DMS153 treated with DMSO at 0.1 percent for 48 hours (cell line): ENCODE measurements at regions not wholly inside any gene's neighbourhood (a gene's known extent, or its start where the extent isn't known, plus 50 kb on each side); places are given as distances from the start of the nearest gene placed in this dataset.
"Not testable (repeated sequence)": the region's sequence is repeated elsewhere in the genome, so short reads cannot be mapped to it uniquely, and the experiment has no call there.

Source experiments
- DNase-seq: peaks from one replicate; lab custom pipeline; 2025; ENCODE audit not compliant: unreplicated experiment; lab: John Stamatoyannopoulos, UW

DNA sequence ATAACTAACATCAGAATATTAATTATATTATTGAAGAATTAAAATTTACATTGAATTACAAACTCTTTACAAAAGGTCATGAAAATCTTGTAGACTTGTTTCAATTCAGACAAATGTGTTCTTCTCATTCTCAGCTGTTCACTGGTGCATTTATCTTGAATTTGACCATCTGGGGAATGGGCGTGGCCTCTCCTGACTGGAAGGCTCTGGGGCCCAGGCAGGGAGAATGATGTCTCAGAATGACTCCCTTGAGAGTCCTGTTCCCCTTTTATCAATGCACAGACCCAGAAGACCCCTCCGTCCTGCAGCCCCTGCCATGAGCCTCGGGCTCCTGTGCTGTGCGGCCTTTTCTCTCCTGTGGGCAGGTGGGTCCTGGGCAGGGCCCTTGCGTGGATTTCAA is 242.2 kb upstream of the PRSS1 start:
- not testable (repeated sequence) for DNase-seq

DNA sequence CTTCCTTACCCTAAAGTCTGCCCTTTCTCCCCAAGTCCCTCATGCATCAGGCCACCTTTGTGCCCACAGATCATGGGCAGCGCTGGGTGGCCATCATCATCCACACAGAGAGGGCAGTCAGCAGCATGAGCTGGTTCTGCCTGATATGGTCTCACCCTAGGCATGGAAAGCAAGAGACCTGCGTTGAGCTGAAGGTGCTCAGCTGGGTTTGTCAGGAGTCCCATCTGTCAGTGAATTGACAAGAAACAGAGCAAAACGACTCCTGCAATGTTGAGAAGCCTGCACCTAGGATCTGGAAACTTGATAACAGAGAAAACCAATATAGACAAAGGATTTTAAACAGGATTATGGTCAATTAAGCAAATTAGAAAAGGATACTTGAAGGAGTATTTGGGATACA is 242.7 kb upstream of the PRSS1 start:
- no peak for DNase-seq

DNA sequence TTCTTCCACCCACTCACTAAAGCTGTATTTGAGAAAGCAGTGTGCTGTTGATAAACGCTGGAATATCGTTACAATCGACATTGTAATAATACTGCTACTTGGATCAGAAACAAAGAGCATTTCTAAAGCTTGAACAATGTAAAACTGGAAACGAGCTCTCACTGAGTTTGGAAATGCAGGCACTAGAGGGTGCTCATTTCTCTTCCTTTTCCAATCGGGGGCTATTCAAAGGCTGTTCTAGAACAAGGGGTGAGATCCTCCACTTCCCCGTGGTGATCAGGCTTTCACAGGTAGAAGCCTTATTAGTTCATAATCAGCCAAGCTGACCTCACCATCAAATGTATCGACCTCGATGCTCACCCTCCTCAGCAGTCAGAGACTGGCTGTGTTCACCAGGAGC is 245.3 kb upstream of the PRSS1 start:
- not testable (repeated sequence) for DNase-seq

DNA sequence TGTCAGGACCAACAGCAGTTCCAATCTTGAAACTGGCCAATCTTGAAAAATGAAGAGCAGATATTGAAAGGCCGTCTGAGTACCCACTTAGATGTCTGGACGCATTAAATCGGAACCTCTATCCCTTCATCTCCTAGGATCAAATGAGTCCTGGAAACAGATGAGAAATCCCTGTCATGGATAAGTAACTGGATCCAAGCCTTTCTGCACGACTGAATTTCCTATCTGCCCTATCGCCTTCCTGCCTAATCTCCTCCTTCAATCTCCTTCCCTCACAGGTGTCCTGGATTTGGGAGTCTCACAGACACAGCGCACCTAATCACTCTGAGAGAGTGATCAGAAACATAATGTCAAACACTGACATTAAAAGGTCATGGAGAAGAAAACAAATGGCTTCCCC is 245.2 kb upstream of the PRSS58 start:
- no peak for DNase-seq

DNA sequence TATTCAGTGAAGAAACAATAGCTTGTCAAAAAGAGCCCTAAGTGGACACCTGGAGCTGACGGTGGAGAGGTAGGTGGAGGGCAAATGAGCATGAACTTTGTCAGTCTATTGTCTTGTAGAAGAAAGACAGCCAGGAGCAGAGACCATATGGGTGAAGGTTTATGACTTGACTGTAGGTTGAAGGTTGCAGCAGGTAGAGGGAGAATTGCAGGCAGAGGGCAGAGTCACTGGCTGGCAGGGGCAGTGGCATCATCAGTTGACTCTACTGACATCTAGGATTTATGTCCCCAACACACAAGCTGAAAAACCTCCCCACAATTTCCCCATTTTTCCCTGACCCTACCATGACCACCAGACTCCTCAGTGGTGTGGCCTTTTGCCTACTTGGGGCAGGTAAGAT is 243.6 kb upstream of the PRSS58 start:
- no peak for DNase-seq

DNA sequence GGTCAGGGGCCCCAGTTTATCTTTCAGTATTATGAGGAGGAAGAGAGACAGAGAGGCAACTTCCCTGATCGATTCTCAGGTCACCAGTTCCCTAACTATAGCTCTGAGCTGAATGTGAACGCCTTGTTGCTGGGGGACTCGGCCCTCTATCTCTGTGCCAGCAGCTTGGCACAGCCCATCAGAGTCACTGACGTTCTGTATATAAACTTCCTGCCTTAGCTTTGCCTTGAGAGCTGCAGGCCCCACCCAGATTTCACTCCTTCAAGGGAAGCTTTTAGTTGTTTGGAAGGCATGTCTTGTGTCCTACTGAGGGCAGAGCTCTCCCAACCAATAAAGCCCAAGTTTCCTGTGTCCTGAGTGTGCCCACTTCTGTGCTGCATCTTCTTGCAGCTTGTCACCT is 242.5 kb upstream of the PRSS58 start:
- DNase-seq: no peak

DNA sequence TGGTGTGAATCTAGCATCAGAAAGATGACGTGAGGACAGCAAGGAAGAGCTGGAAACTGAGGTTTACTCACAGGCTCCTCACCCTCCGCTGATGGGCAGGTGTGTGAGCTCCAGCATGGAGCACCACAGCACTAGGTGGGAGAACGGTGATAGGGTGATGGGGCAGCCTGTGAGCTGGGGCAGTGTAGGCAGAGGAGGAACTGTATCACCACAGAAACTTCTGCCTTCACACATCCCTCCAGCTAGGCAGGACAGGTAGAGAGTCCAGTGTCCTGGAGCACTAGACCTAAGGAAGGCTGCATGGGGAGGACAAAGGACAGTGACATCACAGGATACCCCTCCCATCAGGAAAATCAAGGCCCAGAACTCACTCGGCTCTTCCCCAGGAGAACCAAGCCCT is 241.8 kb upstream of the PRSS58 start:
- no peak for DNase-seq

DNA sequence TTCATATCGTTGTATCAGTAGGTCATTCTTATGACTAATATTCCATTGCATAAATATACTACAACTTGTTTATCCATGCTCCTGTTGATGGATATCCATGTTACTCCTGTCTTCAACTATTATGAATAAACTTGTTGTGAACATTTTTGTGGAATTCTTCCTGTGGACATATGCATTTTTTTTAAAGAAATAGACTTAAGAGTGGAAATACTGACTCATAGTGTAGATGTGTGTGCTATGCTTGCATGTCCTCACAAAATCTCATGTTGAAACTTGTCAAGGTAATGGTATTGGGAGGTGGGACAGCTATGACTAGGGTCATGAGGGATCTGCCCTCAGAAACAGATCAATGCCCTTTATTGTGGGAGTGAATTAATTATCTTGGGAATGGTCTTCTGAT is 240.5 kb upstream of the PRSS58 start:
- DNase-seq: no peak

DNA sequence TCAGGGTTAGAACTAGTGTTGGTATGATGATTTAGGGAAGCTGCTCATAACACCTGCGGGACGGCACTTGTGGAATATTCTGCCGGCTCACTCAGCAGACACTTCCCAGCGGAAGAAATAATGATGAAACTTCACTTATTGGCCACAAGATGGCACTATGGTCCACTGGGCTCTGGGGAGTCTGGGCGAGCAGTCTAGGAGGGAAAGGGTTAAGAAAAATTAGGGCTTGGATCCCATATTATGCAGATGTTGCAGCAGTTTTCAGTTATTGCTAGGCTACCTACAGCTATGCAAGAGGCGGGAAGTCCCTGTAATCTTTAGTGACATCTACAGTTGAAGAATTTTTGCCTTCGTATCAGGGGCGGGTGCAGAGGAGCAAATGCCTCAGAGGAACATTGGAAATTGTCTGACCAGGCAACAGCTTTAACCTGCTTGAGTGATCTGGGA is 238.7 kb upstream of the PRSS58 start:
- DNase-seq: peak; percentile 2

DNA sequence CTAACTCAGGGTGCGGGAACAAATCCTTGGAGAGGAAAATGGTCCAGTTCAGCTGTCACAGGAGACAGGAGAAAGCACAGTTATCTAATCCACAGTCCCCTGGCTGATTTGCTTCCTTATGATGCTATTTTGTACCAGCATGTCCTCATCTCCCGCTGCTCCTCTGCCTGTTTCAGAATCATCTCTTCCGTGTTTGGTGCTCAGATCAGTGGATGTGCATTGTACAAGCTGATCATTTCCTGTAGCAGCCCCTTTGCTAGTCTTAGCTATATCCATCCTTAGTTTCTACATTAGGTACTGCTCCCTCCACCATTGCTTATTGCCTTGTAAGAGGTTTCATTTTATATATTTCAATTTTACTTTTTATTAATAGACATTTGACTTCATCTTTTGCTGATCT is 238.0 kb upstream of the PRSS58 start:
- not testable (repeated sequence) for DNase-seq

DNA sequence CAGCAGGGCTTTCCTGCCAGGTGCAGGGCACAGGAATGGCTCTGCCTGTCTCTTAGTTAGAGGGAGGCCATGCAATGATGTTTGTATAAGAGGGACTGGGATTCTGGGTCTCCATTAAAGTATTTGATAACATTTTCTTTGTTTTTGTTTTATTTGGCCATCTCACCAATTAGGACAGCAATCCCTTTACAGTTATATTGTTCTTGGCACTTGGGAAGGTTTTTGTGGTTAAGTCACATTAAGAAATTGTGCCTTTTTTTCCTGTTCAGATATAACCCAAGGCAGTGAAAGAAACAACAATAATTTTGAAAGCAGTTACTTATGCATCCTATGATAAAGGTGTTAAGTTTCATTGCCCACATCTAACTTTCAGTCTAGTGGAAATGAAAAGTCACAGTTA is 237.4 kb upstream of the PRSS58 start:
- not testable (repeated sequence) for DNase-seq

DNA sequence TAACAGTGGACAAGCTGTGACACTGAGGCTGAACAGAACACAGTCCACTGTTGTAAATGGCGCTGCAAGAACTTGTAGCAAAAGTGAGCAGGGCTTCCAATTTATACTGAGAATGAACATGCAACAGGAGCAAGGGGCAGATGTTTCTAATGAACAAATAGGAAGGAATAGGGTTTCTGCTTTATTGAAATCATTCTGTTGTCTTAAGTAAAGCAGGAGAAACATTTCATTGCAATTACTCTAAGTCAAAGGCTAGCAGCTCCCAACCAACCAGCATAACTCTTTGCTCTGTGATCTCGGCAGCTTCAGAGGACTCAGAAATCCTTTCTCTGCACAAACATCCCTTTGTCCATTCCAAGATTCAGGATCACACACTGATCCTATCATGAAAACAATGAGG is 236.2 kb upstream of the PRSS58 start:
- no peak for DNase-seq

DNA sequence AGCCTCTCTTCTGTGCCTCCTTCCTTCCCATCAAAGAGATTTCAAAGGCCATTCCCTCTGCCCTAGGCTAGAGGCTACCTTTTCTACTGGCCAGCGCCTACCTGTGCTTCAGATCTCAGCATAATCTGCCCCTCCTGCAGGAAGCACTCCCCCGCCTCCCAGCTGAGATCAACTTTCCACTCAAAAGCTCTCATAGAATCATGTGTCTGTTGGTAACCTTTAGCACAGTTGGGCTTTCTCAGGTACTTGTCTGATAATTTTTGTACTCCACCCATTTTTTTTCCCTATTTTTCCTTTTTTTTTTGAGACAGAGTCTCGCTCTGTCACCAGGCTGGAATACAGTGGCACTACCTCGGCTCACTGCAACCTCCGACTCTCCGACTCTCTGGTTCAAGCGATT is 231.0 kb upstream of the PRSS58 start:
- no peak for DNase-seq

DNA sequence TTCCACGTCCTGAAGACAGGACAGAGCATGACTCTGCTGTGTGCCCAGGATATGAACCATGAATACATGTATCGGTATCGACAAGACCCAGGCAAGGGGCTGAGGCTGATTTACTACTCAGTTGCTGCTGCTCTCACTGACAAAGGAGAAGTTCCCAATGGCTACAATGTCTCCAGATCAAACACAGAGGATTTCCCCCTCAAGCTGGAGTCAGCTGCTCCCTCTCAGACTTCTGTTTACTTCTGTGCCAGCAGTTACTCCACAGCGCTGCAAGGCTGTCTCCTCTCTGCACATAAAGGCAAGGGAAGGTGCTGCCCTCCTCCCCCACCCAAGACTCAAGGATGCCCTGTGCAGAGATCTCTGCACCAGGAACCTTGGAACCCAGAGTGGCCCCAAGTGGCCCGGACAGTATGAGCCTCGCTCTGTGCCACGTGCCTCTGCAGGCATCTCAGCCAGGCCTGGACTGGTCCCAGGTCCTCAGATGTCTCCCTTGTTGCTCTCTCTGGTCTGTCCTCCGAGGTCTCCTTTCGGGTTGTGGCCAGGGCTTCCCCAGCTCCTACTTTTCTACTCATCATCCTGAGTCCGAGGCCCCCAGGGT is 230.3 kb upstream of the PRSS58 start:
- no peak for DNase-seq

DNA sequence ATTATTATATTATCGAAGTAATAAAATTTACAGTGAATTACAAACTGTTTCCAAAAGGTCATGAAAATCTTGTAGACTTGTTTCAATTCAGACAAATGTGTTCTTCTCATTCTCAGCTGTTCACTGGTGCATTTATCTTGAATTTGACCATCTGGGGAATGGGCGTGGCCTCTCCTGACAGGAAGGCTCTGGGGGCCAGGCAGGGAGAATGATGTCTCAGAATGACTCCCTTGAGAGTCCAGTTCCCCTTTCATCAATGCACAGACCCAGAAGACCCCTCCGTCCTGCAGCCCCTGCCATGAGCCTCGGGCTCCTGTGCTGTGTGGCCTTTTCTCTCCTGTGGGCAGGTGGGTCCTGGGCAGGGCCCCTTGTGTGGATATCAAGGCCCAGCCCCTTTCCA is 229.7 kb upstream of the PRSS58 start:
- not testable (repeated sequence) for DNase-seq

DNA sequence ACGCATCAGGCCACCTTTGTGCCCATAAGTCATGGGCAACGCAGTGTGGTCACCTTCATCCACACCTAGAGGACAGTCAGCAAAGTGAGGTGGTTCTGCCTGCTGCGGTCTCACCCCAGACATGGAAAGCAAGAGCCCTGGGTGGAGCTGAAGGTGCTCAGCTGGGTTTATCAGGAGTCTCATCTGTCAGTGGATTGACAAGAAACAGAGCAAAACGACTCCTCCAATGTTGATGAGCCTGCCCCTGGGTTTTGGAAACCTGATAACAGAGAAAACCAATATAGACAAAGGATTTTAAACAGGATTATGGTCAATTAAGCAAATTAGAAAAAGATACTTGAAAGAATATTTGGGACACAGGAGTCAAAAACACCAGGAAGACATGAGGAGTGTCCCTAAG is 229.3 kb upstream of the PRSS58 start:
- no peak for DNase-seq

DNA sequence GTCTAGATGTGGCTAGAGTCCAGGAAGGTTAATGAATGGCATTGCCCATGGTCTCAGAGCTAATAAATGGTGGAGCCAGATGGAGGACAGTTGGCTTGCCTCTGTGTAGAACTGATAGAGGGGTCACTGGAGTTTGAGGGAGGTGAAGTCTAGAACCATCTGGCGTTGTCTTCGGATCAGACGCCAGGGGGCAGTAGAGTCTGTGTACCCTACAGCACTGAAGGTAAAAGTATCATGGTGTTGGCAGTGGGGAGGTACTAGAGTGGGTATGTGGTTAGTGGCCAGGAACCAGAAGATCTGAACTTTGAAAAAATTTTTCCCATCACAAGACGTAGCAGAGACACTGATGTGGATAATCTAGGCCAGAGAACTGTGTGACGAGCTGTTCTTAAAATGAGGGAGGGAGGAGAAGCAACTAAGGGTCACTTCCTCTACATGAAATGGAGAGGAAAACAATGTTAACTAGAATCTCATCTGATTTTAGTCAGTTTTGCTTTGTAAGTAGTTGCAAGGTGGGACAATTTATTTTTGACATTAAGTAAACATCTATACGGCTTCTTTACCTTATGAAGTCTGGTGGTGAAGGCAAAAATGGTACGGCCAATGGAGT is 227.9 kb upstream of the PRSS58 start:
- no peak for DNase-seq

DNA sequence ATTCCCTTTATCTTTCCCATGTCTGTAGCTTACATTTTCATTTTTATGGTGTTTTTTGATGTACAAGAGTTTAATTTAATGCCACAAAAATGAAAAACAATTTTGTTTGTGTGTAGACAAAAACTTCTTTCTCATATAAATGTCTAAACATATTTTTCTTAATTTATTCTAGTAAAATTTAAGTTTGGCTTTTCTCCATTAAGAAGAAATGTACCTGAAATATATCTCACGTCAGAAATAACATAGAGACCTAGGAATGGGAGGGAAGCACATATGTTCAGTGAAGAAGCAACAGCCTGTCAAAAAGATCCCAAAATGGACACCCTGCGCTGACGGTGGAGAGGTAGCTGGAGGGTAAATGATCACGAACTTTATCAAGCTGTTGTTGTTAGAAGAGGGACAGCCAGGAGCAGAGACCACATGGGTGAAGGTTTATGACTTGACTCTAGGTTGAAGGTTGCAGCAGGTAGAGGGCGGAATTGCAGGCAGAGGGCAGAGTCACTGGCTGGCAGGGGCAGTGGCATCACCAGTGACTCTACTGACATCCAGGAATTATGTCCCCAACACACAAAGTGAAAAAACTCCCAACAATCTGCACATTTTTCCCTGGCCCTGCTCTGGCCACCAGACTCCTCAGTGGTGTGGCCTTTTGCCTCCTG is 225.9 kb upstream of the PRSS58 start:
- no peak for DNase-seq

DNA sequence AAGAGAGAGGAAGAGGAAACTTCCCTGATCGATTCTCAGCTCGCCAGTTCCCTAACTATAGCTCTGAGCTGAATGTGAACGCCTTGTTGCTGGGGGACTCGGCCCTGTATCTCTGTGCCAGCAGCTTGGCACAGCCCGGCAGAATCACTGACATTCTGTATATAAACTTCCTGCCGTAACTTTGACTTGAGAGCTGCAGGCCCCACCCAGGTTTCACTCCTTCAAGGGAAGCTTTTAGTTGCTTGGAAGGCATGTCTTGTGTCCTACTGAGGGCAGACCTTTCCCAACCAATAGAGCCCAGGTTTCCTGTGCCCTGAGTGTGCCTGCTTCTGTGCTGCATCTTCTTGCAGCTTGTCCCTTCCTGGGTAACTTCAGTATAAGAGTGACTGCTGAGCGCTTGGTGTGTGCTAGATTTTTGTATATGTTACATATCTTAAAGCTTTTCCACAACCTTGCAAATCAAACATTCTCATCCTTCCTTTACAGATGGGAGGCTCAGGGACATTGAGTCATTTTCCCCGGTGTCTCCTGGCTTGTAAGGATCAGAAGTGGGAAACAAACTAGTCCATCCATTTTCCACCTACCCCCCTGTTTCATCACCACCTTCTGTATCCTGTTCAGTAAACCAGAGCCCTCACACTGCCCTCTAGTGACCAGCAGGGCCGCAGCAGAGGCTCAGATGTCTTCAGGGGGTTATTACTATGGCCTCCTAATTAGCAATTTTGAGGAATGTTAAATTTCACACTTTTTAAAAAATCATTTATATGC is 225.2 kb upstream of the PRSS58 start:
- no peak for DNase-seq

DNA sequence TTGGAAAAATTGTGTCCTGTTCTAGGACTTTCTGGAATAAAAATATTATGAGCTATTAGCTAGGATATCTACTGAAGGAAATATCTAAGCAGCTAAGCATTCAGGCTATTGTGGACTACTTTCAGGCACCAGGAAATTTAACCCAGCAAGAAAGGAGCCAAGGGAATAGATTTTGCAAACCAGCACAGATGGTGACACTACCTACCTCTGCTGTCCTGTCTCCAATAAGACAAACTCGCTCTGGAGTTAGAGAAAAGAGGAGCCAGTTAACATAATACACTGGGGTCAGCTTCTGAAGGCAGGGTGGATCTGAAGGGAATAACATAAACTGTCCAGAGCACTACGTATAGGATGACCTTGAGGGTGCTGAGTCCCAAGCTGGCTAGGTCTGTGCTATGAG is 223.7 kb upstream of the PRSS58 start:
- DNase-seq: no peak

DNA sequence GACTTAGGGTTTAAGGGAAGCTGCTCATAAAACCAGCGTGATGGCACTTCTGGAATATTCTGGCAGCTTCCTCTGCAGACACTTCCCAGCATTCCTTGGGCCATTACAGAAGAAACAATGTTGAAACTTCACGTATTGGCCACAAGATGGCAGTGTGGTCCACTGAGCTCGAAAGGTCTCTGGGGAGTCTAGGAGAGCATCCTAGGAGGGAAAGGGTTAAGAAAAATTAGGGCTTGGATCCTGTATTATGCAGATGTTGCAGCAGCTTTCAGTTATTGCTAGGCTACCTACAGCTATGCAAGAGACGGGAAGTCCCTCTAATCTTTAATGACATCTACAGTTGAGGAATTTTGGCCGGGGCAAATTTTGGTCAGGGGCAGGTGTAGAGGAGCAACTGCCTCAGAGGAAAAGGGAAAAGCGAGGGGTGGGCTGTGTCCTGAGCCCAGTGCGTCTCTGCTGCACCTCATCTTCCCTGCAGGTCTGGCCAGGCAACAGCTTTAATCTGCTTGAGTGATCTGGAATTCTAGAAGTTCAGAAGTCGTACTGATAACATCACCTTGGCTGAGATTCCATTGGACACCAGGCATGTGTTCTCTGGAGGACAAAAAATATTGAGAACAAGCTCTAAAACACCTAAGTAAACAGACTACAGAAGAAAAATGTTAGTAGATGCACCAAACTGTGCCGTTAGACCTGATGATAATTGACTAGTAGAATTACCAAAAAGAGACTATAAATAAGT is 220.8 kb upstream of the PRSS58 start:
- DNase-seq: peak; percentile 7
